Esophagus muscularis mucosa (tissue), 4 donors: ENCODE measurements at regions not wholly inside any gene's neighbourhood (a gene's known extent, or its start where the extent isn't known, plus 50 kb on each side); places are given as distances from the start of the nearest gene placed in this dataset.
A peak's percentile ranks its signal among the peaks of the same experiment; 100 is the strongest.

Source experiments
- DNase-seq: peaks from one replicate; pipeline ENCODE4 v3.0.0-alpha.2; 2017; ENCODE audit errors: extremely low spot score
- H3K27ac ChIP-seq, 4 donors: fragments of 200-600 bp; sonication (generic); replicated peaks in 1 of 4; 1 replicate in 3 of 4; 2 replicates in 1 of 4; pipeline ENCODE4 v1.5.1; 2016 to 2019; ENCODE audit warnings: mild to moderate bottlenecking in 1 of 4
- H3K27me3 ChIP-seq, 4 donors: fragments of 200-600 bp; sonication (generic); one replicate each; pipeline versions ENCODE4 v1.5.1 to v1.6.0; 2016 to 2019
- H3K36me3 ChIP-seq, 4 donors: fragments of 200-600 bp; sonication (generic); one replicate each; pipeline ENCODE4 v1.5.1; 2016 to 2019
- H3K4me1 ChIP-seq, 4 donors: fragments of 200-600 bp; sonication (generic); one replicate each; pipeline ENCODE4 v1.5.1; 2016 to 2019
- H3K4me3 ChIP-seq, 4 donors: fragments of 200-600 bp; sonication (generic); 1 replicate in 2 of 4; 2 replicates in 2 of 4; pipeline ENCODE4 v1.5.1; 2016 to 2019; ENCODE audit warnings: mild to moderate bottlenecking in 4 of 4, moderate library complexity in 1 of 4
- H3K9me3 ChIP-seq, 4 donors: fragments of 200-600 bp; sonication (generic); 1 replicate in 3 of 4; 2 replicates in 1 of 4; pipeline ENCODE4 v1.5.1; 2016 to 2019
- CTCF ChIP-seq, 3 experiments: fragments of 200-600 bp in 2 of 3; fragments of 450-650 bp in 1 of 3; sonication (generic) in 2 of 3; IDR thresholded peaks; one replicate each; pipeline ENCODE4 v1.5.1; 2017 to 2019; ENCODE audit warnings: antibody characterized with exemption in 3 of 3, mild to moderate bottlenecking in 2 of 3, moderate library complexity in 1 of 3
- EP300 ChIP-seq: sonication (generic); formaldehyde crosslinking; IDR thresholded peaks from one replicate; pipeline ENCODE4 v1.6.1; 2017; ENCODE audit warnings: antibody characterized with exemption
- POLR2A ChIP-seq: fragments of 450-650 bp; IDR thresholded peaks from one replicate; pipeline ENCODE4 v1.6.1; 2017; ENCODE audit warnings: antibody characterized with exemption, moderate library complexity, mild to moderate bottlenecking, low read depth
- POLR2AphosphoS5 ChIP-seq, 2 donors: sonication (generic); formaldehyde crosslinking; IDR thresholded peaks; one replicate each; pipeline ENCODE4 v1.6.1; 2017; ENCODE audit warnings: antibody characterized with exemption in 2 of 2
- WGBS: methylation state at CpG from one replicate; pipeline ENCODE4 v1.1.5; 2018; 5-methylcytosine and 5-hydroxymethylcytosine counted together
- intact Hi-C: fragments of 100-400 bp; cut with DNase I; formaldehyde crosslinking; loops from one replicate; pipeline ENCODE4 v1.15.1; 2023

- WGBS: 51% methylated on average over 4 of the region's 5 CpGs
- H3K27ac ChIP-seq: no peak overlapping the region
- peaks cover 0 to 5% (median 0%) of the 10 kb centered on the region in 4 donors for H3K9me3 ChIP-seq
- no peaks in the 10 kb centered on the region for H3K36me3 ChIP-seq
- H3K27me3 ChIP-seq: peaks cover 0 to 14% (median 0%) of the 10 kb centered on the region in 4 donors
- no peak for DNase-seq
- no peak overlapping the region for H3K4me3 ChIP-seq
- TF ChIP-seq POLR2AphosphoS5 (IDR thresholded peaks at IDR 0.05) (no peak), CTCF (IDR thresholded peaks at IDR 0.05) (peak in 1 of 3 experiments; percentile 80), POLR2A (no peak), EP300 (no peak)
- intact Hi-C loops: no loop called here
- H3K4me1 ChIP-seq: no peaks in the 10 kb centered on the region
Measured at GRCh38 chr20:37615340-37616109, 78.3 kb upstream of the CTNNBL1 start.

- intact Hi-C loops: no loop called here
- no peak for DNase-seq
- TF ChIP-seq POLR2AphosphoS5 (IDR thresholded peaks at IDR 0.05) (no peak), POLR2A (no peak), CTCF (IDR thresholded peaks at IDR 0.05) (no peak), EP300 (no peak)
- Histone ChIP-seq H3K27ac (no peak overlapping the region), H3K4me1 (no peaks in the 10 kb centered on the region), H3K9me3 (peaks cover 0 to 5% (median 0%) of the 10 kb centered on the region in 4 donors), H3K36me3 (no peaks in the 10 kb centered on the region), H3K4me3 (no peak overlapping the region), H3K27me3 (peaks cover 0 to 5% (median 0%) of the 10 kb centered on the region in 4 donors)
- 81% methylated on average over 1 of the region's 1 CpG for WGBS
Measured at GRCh38 chr20:37611852-37612251, 82.0 kb upstream of the CTNNBL1 start.

- no peak overlapping the region for H3K27ac ChIP-seq
- TF ChIP-seq EP300 (no peak), CTCF (IDR thresholded peaks at IDR 0.05) (no peak), POLR2A (no peak), POLR2AphosphoS5 (IDR thresholded peaks at IDR 0.05) (no peak)
- 85% methylated on average over 9 of the region's 9 CpGs for WGBS
- H3K36me3 ChIP-seq: no peaks in the 10 kb centered on the region
- no peaks in the 10 kb centered on the region for H3K4me1 ChIP-seq
- peaks cover 0 to 10% (median 0%) of the 10 kb centered on the region in 4 donors for H3K27me3 ChIP-seq
- peaks cover 0 to 5% (median 0%) of the 10 kb centered on the region in 4 donors for H3K9me3 ChIP-seq
- intact Hi-C loops: no loop called here
- no peak for DNase-seq
- no peak overlapping the region for H3K4me3 ChIP-seq
Measured at GRCh38 chr20:37611346-37611745, 82.5 kb upstream of the CTNNBL1 start.

- Histone ChIP-seq H3K9me3 (no peaks in the 10 kb centered on the region), H3K27me3 (peaks cover 0 to 11% (median 0%) of the 10 kb centered on the region in 4 donors), H3K4me1 (no peaks in the 10 kb centered on the region), H3K4me3 (no peak overlapping the region), H3K36me3 (no peaks in the 10 kb centered on the region), H3K27ac (no peak overlapping the region)
- intact Hi-C loops: no loop called here
- WGBS: 63% methylated on average over 13 of the region's 14 CpGs
- no peak for TF ChIP-seq EP300
- no peak for TF ChIP-seq CTCF (IDR thresholded peaks at IDR 0.05)
- no peak for TF ChIP-seq POLR2A
- TF ChIP-seq POLR2AphosphoS5 (IDR thresholded peaks at IDR 0.05): no peak
- no peak for DNase-seq
Measured at GRCh38 chr20:37610203-37610798, 82.6 kb upstream of the BLCAP start.
